ENCODE measurements at regions not wholly inside any gene's neighbourhood (a gene's known extent, or its start where the extent isn't known, plus 50 kb on each side); places are given as distances from the start of the nearest gene placed in this dataset.

DNA sequence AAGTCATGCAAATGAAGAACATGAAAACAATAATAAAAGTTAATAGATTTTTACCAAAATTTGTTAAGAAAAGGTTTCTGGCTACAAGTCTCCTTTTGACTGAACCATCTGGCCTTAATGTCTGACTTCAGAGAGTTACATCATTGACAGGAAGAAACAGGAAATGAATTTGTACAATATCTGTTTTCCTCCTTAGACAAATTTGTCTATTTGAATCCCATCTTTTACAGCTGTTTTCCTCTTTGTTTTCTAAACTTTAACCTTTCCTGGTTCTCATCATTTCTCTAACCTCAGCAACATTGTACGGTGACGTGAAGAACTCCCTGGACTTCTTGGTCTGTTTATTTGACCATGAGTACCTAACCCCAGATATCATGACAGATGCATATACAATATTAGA, 567.5 kb upstream of the RIOK2 start:
- Histone ChIP-seq H3K9me3 (no peaks in the 10 kb centered on the region), H3K36me3 (no peaks in the 10 kb centered on the region), H3K27ac (no peak overlapping the region), H3K27me3 (replicated peaks; ENCODE audit: insufficient read depth) (no peaks in the 10 kb centered on the region), H3K4me3 (no peak overlapping the region), H3K4me1 (replicated peaks) (no peaks in the 10 kb centered on the region)
- intact Hi-C loops (cut with DNase I) = no loop called here
- no peak for DNase-seq (ENCODE audit: low spot score)
- 70% methylated on average over 2 of the region's 2 CpGs for WGBS
- TF ChIP-seq, protein P1, sequence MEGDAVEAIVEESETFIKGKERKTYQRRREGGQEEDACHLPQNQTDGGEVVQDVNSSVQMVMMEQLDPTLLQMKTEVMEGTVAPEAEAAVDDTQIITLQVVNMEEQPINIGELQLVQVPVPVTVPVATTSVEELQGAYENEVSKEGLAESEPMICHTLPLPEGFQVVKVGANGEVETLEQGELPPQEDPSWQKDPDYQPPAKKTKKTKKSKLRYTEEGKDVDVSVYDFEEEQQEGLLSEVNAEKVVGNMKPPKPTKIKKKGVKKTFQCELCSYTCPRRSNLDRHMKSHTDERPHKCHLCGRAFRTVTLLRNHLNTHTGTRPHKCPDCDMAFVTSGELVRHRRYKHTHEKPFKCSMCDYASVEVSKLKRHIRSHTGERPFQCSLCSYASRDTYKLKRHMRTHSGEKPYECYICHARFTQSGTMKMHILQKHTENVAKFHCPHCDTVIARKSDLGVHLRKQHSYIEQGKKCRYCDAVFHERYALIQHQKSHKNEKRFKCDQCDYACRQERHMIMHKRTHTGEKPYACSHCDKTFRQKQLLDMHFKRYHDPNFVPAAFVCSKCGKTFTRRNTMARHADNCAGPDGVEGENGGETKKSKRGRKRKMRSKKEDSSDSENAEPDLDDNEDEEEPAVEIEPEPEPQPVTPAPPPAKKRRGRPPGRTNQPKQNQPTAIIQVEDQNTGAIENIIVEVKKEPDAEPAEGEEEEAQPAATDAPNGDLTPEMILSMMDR (IDR thresholded peaks at IDR 0.05) = no peak
- TF ChIP-seq POLR2A (IDR thresholded peaks at IDR 0.05) (no peak), POLR2AphosphoS5 (IDR thresholded peaks at IDR 0.05) (no peak)

DNA sequence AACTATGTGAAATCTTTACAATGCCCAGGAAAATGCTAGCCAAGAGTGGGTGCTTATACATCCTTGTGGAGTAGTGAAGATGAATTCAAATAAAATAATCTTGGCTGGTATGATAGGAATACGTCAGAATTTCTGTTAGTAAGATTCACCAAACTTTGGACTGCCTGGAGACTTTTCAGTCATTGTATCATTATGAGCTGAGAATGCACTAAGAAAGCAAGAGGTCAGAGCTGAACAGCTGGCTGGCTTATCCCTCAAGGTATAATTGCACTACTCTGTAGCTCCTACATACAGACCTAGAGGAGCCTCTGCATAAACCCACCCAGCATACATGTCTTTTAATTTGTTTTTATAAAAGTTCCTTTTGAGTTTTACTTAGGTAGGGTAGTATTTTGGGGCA, 568.5 kb upstream of the RIOK2 start:
- Histone ChIP-seq H3K4me1 (replicated peaks) (no peaks in the 10 kb centered on the region), H3K27me3 (replicated peaks; ENCODE audit: insufficient read depth) (no peaks in the 10 kb centered on the region), H3K27ac (no peak overlapping the region), H3K4me3 (no peak overlapping the region), H3K36me3 (no peaks in the 10 kb centered on the region), H3K9me3 (no peaks in the 10 kb centered on the region)
- WGBS = 56% methylated on average over 1 of the region's 1 CpG
- DNase-seq (ENCODE audit: low spot score) = no peak
- intact Hi-C loops (cut with DNase I) = no loop called here
- TF ChIP-seq POLR2AphosphoS5 (IDR thresholded peaks at IDR 0.05) (no peak), POLR2A (IDR thresholded peaks at IDR 0.05) (no peak)
- TF ChIP-seq, protein P1 (IDR thresholded peaks at IDR 0.05) = no peak

DNA sequence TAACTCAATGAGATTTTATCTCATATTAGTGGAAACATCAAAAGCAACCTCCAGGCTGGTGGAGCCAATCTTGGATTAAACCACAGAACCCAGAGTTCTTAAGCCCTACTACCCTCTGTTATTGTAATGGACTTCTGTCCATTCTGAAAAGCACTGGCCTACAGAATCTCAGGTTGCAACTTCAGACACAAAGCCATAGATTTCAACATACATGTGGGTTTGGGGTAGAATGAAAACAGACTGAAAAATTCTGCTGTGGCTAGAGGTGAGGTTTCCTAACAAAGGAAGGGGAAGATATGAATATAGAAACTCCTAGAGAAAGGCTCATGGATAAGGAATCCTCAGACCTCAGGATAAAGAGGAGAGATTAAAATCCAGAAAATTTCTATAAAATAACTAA, 569.8 kb upstream of the RIOK2 start:
- Histone ChIP-seq H3K4me1 (replicated peaks) (no peaks in the 10 kb centered on the region), H3K27ac (no peak overlapping the region), H3K27me3 (replicated peaks; ENCODE audit: insufficient read depth) (no peaks in the 10 kb centered on the region), H3K4me3 (no peak overlapping the region), H3K9me3 (no peaks in the 10 kb centered on the region), H3K36me3 (no peaks in the 10 kb centered on the region)
- intact Hi-C loops (cut with DNase I) = no loop called here
- TF ChIP-seq POLR2A (IDR thresholded peaks at IDR 0.05) = no peak
- TF ChIP-seq POLR2AphosphoS5 (IDR thresholded peaks at IDR 0.05) = no peak
- TF ChIP-seq, protein P1 (IDR thresholded peaks at IDR 0.05) = no peak
- no peak for DNase-seq (ENCODE audit: low spot score)

DNA sequence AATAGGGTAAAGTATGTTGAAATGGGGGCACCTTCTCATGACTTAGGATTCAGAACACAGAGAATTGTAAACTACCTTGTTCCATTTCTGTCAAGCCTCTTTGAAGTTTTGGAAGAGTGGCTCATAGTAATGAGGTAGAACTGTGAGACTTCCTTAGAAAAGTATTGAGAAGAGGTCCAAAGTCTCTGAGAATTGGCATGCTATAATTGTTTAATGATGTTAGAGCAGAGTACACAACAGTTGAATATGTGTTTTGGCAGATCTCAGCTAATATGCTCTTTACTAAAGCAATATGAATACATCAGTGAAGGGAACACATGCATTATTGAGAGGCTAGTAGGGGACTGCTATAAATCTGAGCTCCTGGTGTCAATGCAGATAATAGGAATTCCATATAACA, 579.4 kb upstream of the RIOK2 start:
- no peak overlapping the region for H3K4me3 ChIP-seq
- no peaks in the 10 kb centered on the region for H3K36me3 ChIP-seq
- no peaks in the 10 kb centered on the region for H3K9me3 ChIP-seq
- TF ChIP-seq POLR2A (IDR thresholded peaks at IDR 0.05) (no peak), POLR2AphosphoS5 (IDR thresholded peaks at IDR 0.05) (no peak)
- TF ChIP-seq, protein P1 (IDR thresholded peaks at IDR 0.05) = no peak
- no peak for DNase-seq (ENCODE audit: low spot score)
- no peaks in the 10 kb centered on the region for H3K4me1 ChIP-seq (replicated peaks)
- no peaks in the 10 kb centered on the region for H3K27me3 ChIP-seq (replicated peaks; ENCODE audit: insufficient read depth)
- intact Hi-C loops (cut with DNase I) = no loop called here
- H3K27ac ChIP-seq = no peak overlapping the region

DNA sequence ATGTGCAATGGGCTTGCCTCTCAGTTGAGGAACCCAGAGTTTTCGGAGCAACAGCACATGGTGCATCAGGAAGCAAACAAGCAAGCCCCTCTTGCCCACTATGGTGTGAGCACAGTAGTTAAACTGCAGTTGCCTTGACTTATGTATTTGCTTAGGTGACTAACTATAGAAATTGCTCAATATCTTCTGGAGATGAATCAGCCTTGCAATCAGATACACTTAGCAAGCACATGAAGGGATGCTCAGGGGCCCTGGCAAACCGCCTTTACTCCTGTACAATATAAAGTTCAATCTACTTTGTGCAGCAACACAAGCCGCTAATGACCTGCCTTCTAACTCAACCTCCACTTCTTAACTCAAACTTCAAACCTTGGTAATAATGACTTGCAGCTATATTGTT, 581.7 kb upstream of the RIOK2 start:
- Histone ChIP-seq H3K27ac (no peak overlapping the region), H3K4me1 (replicated peaks) (no peaks in the 10 kb centered on the region), H3K4me3 (no peak overlapping the region), H3K9me3 (no peaks in the 10 kb centered on the region), H3K36me3 (no peaks in the 10 kb centered on the region), H3K27me3 (replicated peaks; ENCODE audit: insufficient read depth) (no peaks in the 10 kb centered on the region)
- DNase-seq (ENCODE audit: low spot score) = no peak
- 94% methylated on average over 3 of the region's 3 CpGs for WGBS
- intact Hi-C loops (cut with DNase I) = no loop called here
- TF ChIP-seq POLR2A (IDR thresholded peaks at IDR 0.05) = no peak
- no peak for TF ChIP-seq POLR2AphosphoS5 (IDR thresholded peaks at IDR 0.05)
- TF ChIP-seq, protein P1 (IDR thresholded peaks at IDR 0.05) = no peak
